Neural progenitor cell (in vitro differentiated cells): ENCODE measurements at regions not wholly inside any gene's neighbourhood (a gene's known extent, or its start where the extent isn't known, plus 50 kb on each side); places are given as distances from the start of the nearest gene placed in this dataset.

Experiments
- DNase-seq: peaks from one replicate; pipeline ENCODE4 v3.0.0-alpha.2; 2016; ENCODE audit warnings: low spot score
- H2AFZ ChIP-seq: fragments of 200-600 bp; sonication (generic); replicated peaks from 2 replicates; pipeline ENCODE4 v1.6.1; 2016; ENCODE audit warnings: antibody characterized with exemption
- H3F3A ChIP-seq: fragments of 200-600 bp; sonication (generic); 2 replicates; pipeline ENCODE4 v1.6.1; 2016; ENCODE audit warnings: antibody characterized with exemption, low read depth
- H3K27ac ChIP-seq: fragments of 200-600 bp; sonication (generic); 2 replicates; pipeline ENCODE4 v1.5.1; 2016; ENCODE audit warnings: mild to moderate bottlenecking
- H3K27me3 ChIP-seq: fragments of 200-600 bp; sonication (generic); 2 replicates; pipeline ENCODE4 v1.6.1; 2016; ENCODE audit warnings: mild to moderate bottlenecking, moderate library complexity
- H3K36me3 ChIP-seq: fragments of 200-600 bp; sonication (generic); 2 replicates; pipeline ENCODE4 v1.5.1; 2016
- H3K4me1 ChIP-seq: fragments of 200-600 bp; sonication (generic); 2 replicates; pipeline ENCODE4 v1.6.1; 2016; ENCODE audit warnings: mixed run types
- H3K4me2 ChIP-seq: fragments of 200-600 bp; sonication (generic); 2 replicates; pipeline ENCODE4 v1.6.1; 2016
- H3K4me3 ChIP-seq: fragments of 200-600 bp; sonication (generic); 2 replicates; pipeline ENCODE4 v1.5.1; 2016
- H3K79me2 ChIP-seq: fragments of 200-600 bp; sonication (generic); 2 replicates; pipeline ENCODE4 v1.6.1; 2016; ENCODE audit warnings: low read depth
- H3K9ac ChIP-seq: fragments of 200-600 bp; sonication (generic); 2 replicates; pipeline ENCODE4 v1.6.1; 2016
- H3K9me3 ChIP-seq: fragments of 200-600 bp; sonication (generic); 2 replicates; pipeline ENCODE4 v1.5.1; 2016; ENCODE audit warnings: low read depth
- H4K20me1 ChIP-seq: fragments of 200-600 bp; sonication (generic); 2 replicates; pipeline ENCODE4 v1.6.1; 2016; ENCODE audit warnings: low read depth
- H3K27ac Mint-ChIP-seq: 3 replicates; pipeline ENCODE4 v1.8.0; 2021; ENCODE audit warnings: mixed read lengths
- H3K27me3 Mint-ChIP-seq: 2 replicates; pipeline ENCODE4 v1.8.0; 2022; ENCODE audit warnings: low read depth, mild to moderate bottlenecking, inconsistent platforms, moderate library complexity, mixed read lengths; ENCODE audit not compliant: insufficient read depth
- H3K36me3 Mint-ChIP-seq: 3 replicates; pipeline ENCODE4 v1.8.0; 2021; ENCODE audit warnings: mixed read lengths
- H3K4me1 Mint-ChIP-seq: 3 replicates; pipeline ENCODE4 v1.8.0; 2021; ENCODE audit warnings: mixed read lengths
- H3K4me3 Mint-ChIP-seq: 3 replicates; pipeline ENCODE4 v1.8.0; 2021; ENCODE audit warnings: mild to moderate bottlenecking, moderate library complexity, mixed read lengths
- H3K9me3 Mint-ChIP-seq: 3 replicates; pipeline ENCODE4 v1.8.0; 2020; ENCODE audit warnings: mixed read lengths
- EZH2 ChIP-seq: fragments of 200-600 bp; sonication (generic); IDR thresholded peaks from 2 replicates; pipeline ENCODE4 v1.6.1; 2017; ENCODE audit warnings: antibody characterized with exemption, mild to moderate bottlenecking, moderate library complexity
- EZH2phosphoT487 ChIP-seq: fragments of 200-600 bp; sonication (generic); IDR thresholded peaks from 2 replicates; pipeline ENCODE4 v1.6.1; 2017; ENCODE audit warnings: antibody characterized with exemption
- TF ChIP-seq, protein P1 (sequence below): fragments of 200-600 bp; sonication (generic); IDR thresholded peaks from 2 replicates; pipeline ENCODE4 v1.5.1; 2017; ENCODE audit warnings: antibody characterized with exemption, mild to moderate bottlenecking

DNA sequence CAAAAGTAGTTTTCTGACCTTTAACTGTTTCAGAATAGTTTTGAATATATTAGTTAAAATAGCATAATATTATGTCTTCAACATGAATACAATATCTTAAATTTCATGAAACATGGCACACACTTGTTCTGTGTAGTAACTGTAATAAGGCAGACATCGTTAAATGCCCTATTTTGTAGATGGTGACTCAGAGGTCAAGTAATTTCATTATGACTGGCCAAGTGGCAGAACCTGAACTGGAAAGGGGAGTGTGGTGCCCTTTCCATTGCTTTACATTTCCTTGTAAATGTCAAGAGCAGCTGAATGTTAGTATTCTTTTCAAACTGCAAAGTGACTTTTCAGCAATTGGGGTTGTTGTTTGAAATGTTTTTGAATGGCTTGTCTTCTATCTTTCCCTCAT, 201.2 kb upstream of the CDKN2B start:
- Mint-ChIP-seq H3K27me3 (no peaks in the 10 kb centered on the region), H3K4me1 (peaks cover 9% of the 10 kb centered on the region), H3K4me3 (no peak overlapping the region), H3K27ac (no peak overlapping the region), H3K36me3 (no peaks in the 10 kb centered on the region), H3K9me3 (no peaks in the 10 kb centered on the region)
- no peak for DNase-seq
- H3K79me2 ChIP-seq = no peaks in the 10 kb centered on the region
- TF ChIP-seq EZH2phosphoT487 (no peak), EZH2 (no peak)
- TF ChIP-seq, protein P1, sequence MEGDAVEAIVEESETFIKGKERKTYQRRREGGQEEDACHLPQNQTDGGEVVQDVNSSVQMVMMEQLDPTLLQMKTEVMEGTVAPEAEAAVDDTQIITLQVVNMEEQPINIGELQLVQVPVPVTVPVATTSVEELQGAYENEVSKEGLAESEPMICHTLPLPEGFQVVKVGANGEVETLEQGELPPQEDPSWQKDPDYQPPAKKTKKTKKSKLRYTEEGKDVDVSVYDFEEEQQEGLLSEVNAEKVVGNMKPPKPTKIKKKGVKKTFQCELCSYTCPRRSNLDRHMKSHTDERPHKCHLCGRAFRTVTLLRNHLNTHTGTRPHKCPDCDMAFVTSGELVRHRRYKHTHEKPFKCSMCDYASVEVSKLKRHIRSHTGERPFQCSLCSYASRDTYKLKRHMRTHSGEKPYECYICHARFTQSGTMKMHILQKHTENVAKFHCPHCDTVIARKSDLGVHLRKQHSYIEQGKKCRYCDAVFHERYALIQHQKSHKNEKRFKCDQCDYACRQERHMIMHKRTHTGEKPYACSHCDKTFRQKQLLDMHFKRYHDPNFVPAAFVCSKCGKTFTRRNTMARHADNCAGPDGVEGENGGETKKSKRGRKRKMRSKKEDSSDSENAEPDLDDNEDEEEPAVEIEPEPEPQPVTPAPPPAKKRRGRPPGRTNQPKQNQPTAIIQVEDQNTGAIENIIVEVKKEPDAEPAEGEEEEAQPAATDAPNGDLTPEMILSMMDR = no peak
- H3K9me3 ChIP-seq = no peaks in the 10 kb centered on the region
- no peaks in the 10 kb centered on the region for H3K36me3 ChIP-seq
- H2AFZ ChIP-seq = no peak overlapping the region
- H3K4me3 ChIP-seq = no peak overlapping the region
- H3K9ac ChIP-seq = no peak overlapping the region
- no peak overlapping the region for H3K27ac ChIP-seq
- no peak overlapping the region for H3K4me2 ChIP-seq
- no peaks in the 10 kb centered on the region for H3K27me3 ChIP-seq
- H4K20me1 ChIP-seq = no peaks in the 10 kb centered on the region
- peaks cover 4% of the 10 kb centered on the region for H3K4me1 ChIP-seq
- no peaks in the 10 kb centered on the region for H3F3A ChIP-seq

DNA sequence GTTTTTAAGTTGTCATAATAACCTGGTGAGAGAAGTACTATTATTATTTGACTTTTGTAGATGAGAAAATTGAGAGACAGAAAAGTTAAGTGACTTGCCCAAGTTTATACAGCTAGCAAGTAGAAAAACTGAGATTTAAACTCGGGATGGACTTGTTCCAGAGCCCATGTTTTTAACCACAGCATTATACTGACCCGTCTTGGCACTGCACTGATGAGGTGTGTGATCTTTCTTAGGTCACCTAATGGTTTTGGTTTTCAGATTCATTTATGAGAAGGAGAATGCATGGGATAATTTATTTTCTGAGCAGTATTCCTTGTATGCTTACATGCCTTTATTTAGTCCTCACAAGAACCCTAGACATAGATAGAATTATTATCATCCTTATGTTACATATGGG, 201.8 kb upstream of the CDKN2B start:
- Histone ChIP-seq H3K36me3 (no peaks in the 10 kb centered on the region), H3K4me2 (no peak overlapping the region), H3F3A (no peaks in the 10 kb centered on the region), H3K27me3 (no peaks in the 10 kb centered on the region), H4K20me1 (no peaks in the 10 kb centered on the region), H3K27ac (no peak overlapping the region), H3K9ac (no peak overlapping the region), H3K4me3 (no peak overlapping the region), H3K9me3 (no peaks in the 10 kb centered on the region), H2AFZ (no peak overlapping the region), H3K4me1 (peaks cover 4% of the 10 kb centered on the region), H3K79me2 (no peaks in the 10 kb centered on the region)
- Mint-ChIP-seq H3K4me3 (no peak overlapping the region), H3K36me3 (no peaks in the 10 kb centered on the region), H3K27ac (no peak overlapping the region), H3K4me1 (peaks cover 9% of the 10 kb centered on the region), H3K27me3 (no peaks in the 10 kb centered on the region), H3K9me3 (no peaks in the 10 kb centered on the region)
- no peak for TF ChIP-seq EZH2
- TF ChIP-seq, protein P1 = no peak
- no peak for TF ChIP-seq EZH2phosphoT487
- no peak for DNase-seq

DNA sequence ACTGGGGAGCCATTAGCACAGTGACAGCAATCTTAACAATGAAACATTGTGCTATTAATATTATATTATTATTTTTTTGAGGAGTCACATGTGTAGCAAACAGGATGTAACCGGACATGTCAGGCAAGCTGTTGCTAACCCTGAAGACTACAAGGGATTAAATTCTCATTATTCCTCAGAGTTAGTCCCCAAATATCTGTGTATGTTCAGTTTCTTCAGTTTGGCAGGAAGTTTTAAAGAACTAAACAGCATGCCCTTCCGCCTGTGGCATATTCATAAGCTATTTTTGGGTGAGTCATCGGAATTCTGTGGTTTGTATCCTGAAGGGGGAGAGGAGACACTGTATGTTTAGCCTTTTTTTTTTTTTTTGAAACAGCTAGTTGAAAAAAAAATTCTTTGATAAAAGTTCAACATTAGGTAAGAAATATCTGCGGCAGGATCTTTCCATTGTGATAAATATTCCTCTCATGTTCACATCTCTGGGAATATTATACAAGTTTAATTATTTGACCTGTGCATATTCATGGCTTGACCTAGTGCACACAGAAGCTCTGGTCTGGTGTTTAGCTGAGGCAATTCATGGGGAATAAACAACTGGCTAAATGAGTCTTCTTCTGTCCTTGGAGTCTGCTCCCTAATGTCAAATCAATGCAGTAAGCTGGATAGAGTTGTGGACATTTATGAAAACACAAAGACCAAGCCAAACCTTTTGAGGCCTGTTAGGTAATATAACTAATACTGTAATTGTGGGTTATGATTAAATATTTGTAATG, 202.7 kb upstream of the CDKN2B start:
- no peaks in the 10 kb centered on the region for H3K36me3 Mint-ChIP-seq
- peaks cover 5% of the 10 kb centered on the region for H3K4me1 Mint-ChIP-seq
- no peak for DNase-seq
- no peak overlapping the region for H3K27ac Mint-ChIP-seq
- TF ChIP-seq, protein P1 = no peak
- TF ChIP-seq EZH2phosphoT487 = no peak
- no peak for TF ChIP-seq EZH2
- Histone ChIP-seq H3K4me2 (no peak overlapping the region), H3K4me1 (peaks cover 4% of the 10 kb centered on the region), H3K4me3 (no peak overlapping the region), H3K27ac (no peak overlapping the region), H3K36me3 (no peaks in the 10 kb centered on the region), H3K9ac (no peak overlapping the region), H4K20me1 (no peaks in the 10 kb centered on the region), H3F3A (no peaks in the 10 kb centered on the region), H3K79me2 (no peaks in the 10 kb centered on the region), H3K27me3 (no peaks in the 10 kb centered on the region), H2AFZ (no peak overlapping the region), H3K9me3 (no peaks in the 10 kb centered on the region)
- no peak overlapping the region for H3K4me3 Mint-ChIP-seq
- H3K9me3 Mint-ChIP-seq = no peaks in the 10 kb centered on the region
- no peaks in the 10 kb centered on the region for H3K27me3 Mint-ChIP-seq
